ENCODE measurements at regions not wholly inside any gene's neighbourhood (a gene's known extent, or its start where the extent isn't known, plus 50 kb on each side); places are given as distances from the start of the nearest gene placed in this dataset.

DNA sequence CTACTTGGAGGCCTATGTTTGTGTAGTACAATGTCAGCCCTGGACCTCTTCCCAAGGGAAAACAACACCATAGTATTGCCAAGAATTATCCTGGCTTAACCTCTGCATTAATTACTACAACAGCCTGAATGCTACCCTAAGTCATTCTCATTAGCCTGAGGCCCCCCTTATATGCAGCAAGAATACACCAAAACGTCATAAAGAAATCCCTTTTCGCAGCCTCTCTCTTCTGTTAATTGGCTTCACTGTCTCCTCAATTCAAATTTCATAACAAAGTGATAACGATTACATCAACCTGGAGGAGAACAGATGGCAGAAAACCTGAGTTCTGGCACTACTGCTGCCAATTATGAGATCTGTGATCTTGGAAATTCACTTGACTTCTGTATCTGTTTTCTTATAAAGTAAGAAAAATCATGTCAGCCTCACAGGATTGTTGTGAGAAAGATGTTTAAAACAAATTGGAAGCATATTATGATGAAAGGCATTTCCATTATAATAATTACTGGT lies 1663.1 kb downstream of the STIM2 start:
- no peak for DNase-seq

DNA sequence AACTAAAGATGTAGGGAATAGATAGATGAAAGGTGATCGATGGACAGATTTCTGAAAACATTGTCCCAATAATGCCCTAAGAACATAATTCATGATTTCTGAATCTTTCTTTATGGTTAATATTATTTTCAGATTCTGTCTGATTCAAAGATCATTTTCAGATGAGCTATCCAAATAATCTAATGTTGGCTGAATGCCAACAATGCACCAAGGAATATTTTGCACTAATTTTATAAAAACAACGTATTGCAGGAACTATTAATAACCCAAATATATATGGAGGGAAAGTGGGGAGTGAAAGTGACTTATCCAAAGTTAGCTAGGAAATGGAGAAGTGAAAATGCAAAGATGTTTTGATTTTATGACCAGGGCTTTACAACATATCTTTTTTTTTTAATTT lies 1675.5 kb downstream of the STIM2 start:
- no peak for DNase-seq

DNA sequence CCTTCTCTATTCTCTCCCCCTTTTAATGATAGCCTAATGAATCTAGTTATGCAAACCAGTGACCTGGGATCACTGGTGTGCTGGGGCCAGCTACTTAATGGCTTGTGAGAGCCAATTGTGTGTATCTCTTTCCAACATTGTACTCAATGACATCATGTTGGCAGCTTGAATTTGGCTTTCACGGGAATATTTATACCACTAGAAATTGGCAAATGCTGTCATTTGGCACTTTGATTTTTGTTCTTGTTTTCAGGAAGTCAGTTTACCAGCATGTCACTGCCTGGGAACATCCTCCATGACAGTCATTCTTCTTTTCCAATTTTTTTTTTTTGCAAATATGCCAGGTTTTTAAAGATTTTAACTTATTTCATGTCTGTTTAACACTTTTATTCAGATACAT lies 1685.3 kb downstream of the STIM2 start:
- DNase-seq, result no peak

DNA sequence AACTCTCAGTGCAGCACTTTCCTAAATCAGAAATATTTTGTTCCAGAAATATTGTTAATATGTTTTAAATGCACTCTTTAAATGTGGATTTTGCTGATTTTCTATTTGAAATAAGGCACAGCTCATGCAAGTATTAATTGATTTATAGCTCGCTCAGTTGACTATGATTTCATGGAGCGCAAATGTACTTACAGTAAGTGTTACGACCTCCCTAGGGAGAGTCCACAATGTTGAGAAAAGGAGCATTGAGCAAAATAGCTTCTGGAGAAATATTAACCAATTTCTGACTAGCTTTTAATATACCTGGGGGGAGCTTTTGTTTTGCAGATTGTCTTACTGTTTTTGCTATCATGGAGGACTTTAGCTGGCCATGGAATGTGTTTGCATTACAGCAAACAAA lies 1687.5 kb downstream of the STIM2 start:
- DNase-seq, result no peak

DNA sequence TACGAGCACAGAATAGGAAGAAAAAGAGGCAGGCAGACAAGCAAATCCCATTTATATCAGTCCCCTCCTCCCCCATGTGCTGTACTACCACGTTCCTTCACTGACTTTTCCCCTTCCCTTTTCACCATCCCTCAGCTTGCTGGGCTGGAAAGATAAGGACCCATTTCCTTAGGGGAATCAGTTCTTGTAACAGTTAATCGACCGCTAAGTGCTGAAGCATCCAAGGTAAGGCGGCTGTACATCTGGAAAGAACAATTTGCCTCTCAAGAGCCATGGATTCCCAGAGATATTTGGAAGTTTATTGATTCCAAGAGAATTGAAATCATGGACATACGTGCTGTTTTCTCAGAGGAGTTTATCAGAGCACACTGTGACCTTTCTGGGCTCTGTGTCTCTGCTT lies 1688.0 kb downstream of the STIM2 start:
- no peak for DNase-seq

DNA sequence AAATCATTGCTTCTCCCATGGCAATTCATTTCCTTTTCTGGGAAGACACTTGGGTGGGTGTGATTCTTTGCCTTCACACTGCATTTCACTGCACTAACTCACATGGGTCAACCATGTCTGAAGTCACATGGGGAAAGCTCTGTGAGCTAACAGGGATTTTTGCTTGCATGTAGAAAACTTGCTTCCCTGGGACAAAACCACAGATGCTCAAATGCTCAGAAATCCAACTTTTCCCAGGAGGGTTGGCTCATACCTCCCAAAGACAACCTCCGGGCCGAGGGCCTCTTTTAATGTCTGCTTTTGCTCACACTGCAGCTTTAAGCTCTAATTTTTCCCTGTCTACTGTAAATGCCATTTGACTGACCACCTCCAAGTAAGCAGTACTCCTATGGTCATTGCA lies 1695.2 kb downstream of the STIM2 start:
- DNase-seq, result peak; percentile 84

DNA sequence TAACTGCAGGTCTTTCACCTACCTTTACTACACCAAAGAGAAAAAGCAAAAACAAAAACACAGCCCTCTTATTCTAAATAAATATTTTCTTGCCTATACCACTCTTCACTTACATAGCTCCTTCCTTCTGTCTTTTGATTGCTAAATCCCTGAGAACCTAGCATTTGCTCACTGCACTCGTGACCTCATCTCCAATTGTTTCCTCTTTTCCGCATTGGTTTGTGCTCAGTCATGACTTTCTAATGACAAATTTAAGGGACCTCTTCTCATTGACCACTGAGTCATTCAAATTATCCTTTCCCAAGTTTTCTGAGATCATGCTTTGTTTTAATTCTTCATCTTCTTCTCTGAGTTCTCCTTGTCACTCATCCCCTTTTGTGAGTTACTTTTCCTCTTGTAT lies 1697.1 kb downstream of the STIM2 start:
- DNase-seq, result peak; percentile 63

DNA sequence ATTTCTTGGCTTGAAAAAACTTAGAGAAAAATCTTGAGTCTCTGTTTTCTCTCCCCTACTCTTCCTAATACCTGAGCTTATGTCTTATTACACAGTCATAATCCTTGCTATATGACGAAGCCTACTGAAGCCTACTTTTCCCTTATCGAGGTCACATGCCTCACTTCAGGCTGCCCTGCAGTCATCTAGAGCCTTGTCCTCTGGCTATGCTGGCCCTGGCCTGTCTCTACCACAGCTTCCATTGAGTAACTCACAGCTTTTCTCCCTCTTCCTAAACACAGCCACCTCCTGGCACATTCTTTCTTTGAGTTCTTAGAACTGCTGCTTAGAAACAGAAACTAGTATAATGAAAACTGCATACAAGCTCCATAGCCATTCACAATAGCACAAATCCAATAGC lies 1698.3 kb downstream of the STIM2 start:
- DNase-seq, result no peak

DNA sequence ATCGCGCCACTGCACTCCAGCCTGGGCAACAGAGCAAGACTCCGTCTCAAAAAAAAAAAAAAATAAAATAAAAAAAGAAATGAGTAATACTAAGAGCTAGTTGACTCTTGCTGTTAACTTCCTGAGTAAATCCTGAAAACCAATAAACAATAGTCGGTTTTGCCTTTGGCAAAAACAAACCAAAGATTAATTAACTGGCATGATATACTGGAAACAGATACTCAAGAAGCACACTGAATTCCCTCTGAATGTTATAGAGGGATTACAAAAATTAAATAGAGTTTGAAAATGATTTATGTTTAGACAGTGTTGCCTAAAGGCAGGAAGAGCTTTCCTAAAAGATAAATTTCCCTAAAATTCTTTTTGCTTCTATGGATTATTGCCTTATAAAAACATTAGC lies 1702.3 kb downstream of the STIM2 start:
- DNase-seq, result no peak

DNA sequence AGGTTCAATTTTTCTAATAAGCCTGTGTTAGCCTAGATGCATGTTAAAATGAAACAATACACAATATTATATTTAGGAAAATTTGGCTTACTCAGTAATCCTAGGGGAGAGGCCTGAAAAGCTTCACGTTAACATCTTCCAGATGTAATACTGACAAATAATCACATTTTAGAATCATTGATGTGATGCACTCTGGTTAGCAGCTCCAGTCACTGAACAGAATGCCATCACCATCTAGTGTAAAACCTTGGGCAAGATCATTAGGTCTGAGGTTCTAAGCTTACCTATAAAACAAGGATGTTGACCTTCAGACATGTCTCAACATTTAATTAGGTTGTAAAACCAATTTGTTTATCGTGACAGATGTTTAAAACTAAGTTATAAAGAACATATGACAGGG lies 1704.8 kb downstream of the STIM2 start:
- DNase-seq, result no peak

DNA sequence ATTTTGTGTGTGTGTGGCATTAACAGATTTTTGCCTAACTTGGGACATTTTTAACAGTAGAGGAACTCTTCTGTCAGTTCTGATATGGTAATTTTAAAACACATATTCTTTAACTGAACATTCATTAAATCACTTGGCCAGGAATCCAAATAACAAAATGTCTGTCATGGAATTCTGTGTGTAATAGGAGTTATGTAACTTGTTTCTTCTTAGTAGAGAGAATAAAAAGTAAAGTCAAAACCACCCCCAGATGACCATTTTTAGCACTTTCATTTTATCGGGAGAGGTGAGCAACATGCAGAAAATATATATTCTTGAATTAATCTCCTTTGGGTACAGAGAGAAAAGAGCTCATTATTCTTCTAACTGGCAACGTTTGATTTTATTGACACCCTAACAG lies 1740.3 kb downstream of the STIM2 start:
- DNase-seq, result no peak

DNA sequence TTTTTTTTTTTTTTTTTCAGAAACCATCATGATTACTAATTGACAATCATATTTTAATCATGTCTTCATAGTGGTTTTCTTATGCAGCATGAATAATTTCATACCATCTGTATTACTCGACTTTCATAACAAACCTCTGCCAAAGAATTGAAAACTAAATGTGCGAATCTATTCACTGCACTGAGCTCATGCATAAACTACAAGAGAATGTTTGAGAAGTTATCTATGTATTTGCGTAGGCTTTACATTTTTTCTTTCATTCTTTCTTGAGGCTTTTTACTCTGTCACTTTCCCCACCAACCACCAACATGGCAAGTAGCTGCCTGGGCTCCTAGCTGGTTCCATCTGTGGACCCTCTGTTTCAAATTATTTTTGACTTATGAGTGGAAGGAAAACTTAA lies 1761.0 kb downstream of the STIM2 start:
- peak; percentile 76 for DNase-seq

DNA sequence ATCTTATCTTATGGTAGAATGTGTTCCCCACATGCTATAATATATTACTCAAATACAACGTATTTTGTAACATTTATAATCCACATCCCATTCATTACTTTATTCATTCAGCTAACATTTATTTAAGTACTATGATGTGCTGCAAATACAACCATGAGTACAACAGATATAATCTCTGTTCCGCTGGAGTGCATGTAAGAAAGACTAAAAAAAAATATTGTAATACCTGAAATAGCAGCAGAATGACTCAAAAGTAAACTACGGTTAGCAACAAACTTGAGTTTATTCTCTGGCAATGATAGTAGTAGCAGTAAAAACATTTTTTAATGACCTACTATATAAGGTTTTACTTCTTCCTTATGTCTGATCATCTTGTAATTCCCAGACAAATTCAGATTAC lies 1776.3 kb downstream of the STIM2 start:
- no peak for DNase-seq

DNA sequence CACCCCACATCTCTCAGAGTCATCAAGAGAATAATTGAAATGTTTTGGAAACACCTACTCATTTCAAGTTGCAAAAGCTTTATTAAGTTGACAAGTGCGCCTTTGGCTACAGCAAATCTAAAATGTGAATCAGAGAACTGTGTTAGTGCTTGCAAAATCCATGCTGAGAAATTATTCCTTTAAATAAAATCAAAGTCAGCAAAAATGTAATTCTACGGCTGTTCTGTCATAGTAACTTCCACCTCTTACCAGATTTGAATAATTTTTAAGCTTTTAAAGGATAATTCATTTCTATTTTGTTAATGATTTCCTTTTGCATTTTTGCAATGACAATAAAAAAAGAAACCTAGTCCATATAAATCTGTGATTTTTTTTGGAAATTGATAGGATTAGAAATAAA lies 1779.1 kb downstream of the STIM2 start:
- DNase-seq, result no peak

DNA sequence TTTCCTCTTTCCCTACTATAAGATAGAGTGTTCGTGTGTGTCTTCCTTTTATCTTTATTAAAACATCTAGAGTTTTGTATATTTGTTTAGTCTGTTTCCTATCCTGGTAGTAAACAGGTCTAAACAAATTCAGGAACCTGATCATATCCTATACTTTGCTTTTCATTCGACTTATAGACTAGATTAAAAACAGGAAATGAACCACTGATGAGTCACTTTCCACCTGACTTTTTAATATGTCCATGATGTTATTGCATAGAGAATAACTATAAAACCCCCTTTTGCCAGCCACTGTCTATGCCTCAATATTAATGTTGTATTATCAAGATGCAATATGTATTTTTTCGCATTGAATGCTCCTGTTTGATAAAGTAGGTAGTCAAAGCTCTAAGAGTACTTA lies 1794.0 kb downstream of the STIM2 start:
- DNase-seq, result no peak

DNA sequence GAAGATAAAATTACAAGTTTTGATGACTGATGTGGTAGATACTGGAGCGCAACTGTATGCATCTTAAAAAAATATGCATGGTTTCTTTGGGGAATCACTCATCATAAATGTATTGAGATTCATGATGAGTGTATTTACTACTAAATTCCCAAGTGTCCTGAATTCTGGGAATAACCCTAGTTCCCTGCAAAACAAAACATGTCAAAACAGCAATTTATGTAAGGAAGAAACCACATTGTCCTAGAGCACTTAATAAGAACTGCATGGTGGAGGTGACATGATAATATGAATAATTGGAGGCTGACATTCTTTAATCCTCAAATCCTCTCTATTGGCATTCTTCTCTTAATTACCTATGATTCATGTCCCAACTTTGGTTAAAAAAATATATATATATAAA lies 1804.7 kb downstream of the STIM2 start:
- DNase-seq, result peak; percentile 29

DNA sequence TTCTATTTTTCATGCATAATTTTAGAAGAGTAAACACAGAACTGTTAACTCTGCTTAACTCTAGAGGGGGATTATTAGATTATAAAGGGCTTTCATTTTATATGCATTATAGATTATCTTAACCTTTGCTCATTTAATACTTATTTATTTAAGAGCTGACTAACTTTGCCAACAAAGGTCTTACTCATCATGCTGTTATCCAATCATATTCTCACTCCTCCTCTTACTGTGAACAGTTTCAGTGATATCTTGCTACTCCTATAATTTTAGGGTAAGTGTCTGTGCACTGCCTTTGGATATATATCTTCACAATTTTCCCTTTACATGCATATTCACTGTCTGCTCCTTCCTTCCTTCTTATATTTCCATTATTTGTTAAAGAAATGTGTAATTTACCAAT lies 1814.9 kb downstream of the STIM2 start:
- DNase-seq, result peak; percentile 30

DNA sequence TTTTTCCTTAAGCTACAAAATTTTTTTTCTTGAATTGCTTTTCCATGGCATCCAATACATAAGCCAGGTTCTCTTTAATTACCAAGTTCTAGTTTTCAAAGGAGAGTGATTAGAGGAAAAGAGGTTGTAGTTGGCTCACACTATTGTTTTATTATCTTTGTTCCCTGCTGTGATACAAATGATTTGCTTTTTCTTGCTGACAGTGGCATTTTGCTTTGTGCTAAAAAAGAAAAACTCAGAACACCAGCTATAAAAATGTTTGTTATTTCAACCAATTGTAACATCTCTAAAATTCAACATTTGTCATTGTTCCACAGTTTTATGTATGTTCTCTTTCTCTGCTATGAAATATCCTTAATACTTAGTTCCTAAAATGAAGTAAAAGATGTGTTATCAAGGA lies 1817.2 kb downstream of the STIM2 start:
- no peak for DNase-seq

DNA sequence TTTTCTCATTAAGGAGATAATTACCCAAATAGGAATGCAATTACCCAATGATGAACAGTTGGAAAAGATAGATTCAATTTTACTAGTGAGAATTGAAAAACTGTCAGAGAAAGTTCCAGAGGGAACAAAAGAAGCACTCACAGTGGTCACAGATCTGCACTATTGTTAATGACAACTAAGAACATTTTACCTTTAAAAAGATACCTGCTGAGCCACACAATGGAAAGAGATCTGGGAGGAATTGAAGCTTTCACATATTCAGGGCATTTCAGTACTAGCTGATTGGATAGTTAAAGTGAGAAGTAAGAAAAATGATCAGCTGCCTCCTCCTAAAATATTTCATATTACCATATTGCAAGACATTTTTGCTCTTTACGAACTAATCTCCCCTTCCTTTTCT lies 1822.2 kb downstream of the STIM2 start:
- DNase-seq, result no peak

DNA sequence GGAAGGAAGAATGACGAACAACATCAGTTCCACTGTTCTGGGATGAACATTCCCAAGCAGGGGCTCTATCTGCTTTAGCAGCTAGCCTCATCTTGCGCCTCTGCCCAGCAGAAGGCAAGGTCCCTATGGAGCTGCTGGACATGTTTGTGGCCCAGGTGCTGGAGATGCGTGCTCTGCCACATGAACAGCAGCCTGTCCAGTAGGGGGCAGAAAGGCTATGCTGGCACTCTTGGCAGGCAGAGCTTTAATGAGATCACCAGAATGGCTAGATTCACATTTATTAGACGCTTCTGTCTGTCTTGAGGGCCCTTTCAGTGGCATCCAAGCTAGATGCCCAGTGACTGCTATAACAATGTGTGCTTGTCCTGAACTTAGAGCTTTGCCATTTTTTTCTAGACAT lies 1826.0 kb downstream of the STIM2 start:
- DNase-seq, result peak; percentile 13

DNA sequence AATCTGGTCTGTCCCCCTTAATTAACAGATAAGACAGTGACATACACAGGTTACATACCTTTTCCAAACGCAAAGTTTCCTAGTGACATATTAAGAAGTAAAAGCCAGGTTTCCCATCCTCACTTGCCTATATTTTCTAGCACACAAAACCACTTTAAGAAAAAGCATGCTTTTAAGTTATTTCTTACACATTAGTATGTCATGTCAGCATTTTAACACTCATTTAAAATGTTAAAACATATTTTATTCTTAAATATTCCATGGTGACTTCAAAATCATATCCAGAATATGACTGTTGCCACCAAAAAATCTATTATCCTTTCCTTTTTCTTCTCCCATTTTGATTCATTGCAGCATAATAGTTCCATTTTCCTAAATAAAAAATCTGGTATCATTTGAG lies 1830.2 kb downstream of the STIM2 start:
- DNase-seq, result no peak

DNA sequence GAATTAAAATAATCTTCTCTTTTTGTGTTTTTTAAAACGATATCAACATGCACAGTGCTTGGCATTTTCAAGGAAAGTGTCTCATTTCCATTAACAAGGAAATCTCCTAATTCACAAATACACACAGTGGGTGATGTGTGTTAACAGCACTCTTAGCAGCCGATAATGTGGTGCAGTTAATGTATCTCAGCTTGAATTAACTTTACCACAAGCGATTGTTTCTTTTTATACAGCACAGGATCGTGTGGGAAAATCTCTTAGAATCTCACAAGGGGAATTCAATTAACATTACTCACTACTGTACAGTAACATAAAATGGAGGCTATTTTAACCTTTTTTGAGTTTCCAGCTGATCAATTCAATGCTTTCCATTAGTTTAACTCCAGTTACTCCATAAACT lies 1841.9 kb downstream of the STIM2 start:
- DNase-seq, result peak; percentile 53

DNA sequence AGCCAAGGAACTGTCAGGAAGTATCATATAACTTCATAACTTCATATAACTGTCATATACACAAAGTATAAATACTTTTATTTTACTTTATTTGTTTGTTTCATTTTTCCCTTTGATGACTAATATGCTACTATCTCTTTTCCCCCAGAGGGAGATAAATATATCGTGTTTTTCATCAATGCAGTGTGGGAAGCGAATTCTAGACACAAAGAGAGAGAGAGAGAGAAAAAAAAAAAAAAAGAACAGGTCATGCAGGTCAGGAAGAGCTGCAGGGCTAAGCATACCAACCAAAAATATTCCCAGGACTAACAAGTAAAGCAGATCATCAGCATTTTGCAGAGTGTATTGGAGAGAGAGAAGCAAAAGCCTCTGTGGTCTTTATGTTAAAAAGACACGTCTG lies 1849.2 kb downstream of the STIM2 start:
- DNase-seq, result peak; percentile 10

DNA sequence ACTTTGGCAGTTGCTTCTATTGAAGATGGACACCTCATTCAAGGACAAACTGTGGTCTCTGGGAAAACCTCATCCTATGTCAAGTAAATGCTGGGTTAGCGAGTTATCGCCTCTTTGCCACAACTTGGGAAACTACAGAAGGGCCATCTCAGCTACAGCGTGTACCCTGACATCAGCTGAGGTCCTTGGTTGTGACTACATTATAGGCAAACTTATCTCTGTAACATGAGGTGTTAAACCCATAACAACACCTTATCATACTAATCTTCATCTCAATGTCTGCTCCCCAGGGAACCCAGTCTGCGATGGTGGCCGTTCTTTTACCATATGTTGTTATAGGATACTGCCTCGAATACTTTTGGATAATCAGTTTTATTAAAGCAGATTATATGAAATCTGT lies 1862.7 kb downstream of the STIM2 start:
- DNase-seq, result no peak

DNA sequence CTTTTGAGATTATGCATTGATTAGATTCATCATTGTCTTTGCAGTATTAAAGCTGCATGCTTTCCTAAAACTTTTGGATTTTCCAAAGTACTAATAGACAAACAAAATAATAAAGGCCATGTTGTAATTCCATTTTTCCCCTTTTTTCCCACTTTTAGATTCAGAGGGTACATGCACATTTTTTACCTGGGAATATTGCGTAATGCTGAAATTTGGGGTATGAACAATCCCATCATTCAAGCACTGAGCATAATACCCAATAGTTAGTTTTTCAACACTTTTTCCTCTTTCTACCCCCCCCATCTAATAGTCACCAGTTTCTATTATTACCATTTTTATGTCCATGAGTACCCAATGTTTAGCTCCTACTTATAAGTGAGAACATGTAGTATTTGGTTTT lies 1863.6 kb downstream of the STIM2 start:
- no peak for DNase-seq

DNA sequence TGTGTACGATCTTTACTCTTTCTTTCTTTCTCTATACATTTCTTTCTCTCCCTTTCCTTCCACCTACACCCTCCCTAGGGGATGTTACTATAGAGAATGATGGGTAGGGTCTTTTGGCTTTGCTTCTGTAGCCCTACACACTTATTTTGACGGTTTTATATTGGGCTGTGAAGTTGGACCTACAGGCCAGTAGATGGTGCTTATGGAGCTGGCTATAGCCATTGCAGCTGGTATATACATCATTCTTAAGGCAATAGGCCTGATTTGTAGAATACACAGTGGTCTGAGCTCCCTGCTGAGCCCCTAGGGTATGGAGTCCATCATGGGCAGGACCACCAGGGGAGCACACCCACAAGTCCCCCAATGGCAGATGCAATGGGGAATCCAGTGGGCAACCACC lies 1869.7 kb downstream of the STIM2 start:
- DNase-seq, result no peak
